Uterus (tissue), 2 donors: ENCODE measurements at regions not wholly inside any gene's neighbourhood (a gene's known extent, or its start where the extent isn't known, plus 50 kb on each side); places are given as distances from the start of the nearest gene placed in this dataset.
"Not testable (repeated sequence)": the region's sequence is repeated elsewhere in the genome, so short reads cannot be mapped to it uniquely, and the experiment has no call there.

Experiments
- POLR2A ChIP-seq, 2 donors: fragments of 450-650 bp; IDR thresholded peaks; one replicate each; pipeline ENCODE4 v1.6.1; 2016; ENCODE audit warnings: antibody characterized with exemption in 2 of 2, mild to moderate bottlenecking in 1 of 2, moderate library complexity in 1 of 2
- TF ChIP-seq, protein P1 (sequence below), 4 experiments: fragments of 200-600 bp in 2 of 4; fragments of 450-650 bp in 2 of 4; sonication (generic) in 2 of 4; IDR thresholded peaks; one replicate each; pipeline ENCODE4 v1.5.1; 2016 to 2019; ENCODE audit warnings: antibody characterized with exemption in 4 of 4, mild to moderate bottlenecking in 2 of 4, moderate library complexity in 1 of 4

DNA sequence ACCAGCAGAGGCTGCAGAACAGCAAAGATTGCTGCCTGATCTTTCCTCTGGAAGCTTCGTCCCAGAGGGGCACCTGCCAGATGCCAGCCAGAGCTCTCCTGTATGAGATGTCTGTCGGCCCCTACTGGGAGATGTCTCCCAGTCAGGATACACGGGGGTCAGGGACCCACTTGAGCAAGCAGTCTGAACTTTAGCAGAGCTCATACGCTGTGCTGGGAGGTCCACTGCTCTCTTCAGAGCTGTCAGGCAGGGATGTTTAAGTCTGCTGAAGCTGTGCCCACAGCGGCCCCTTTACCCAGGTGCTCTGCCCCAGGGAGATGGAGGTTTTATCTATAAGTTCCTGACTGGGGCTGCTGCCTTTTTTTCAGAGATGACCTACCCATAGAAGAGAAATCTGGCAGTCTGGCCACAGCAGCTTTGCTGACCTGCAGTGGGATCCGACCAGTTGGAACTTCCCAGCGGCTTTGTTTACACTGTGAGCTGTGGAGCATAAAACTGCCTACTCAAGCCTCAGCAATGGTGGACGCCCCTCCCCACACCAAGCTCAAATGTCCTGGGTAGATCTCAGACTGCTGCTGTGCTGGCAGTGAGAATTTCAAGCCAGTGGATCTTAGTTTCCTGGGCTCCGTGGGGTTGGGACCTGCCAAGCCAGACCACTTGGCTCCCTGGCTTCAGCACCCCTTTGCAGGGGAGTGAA is 613.9 kb downstream of the HTR1B start:
- TF ChIP-seq POLR2A (IDR thresholded peaks at IDR 0.05): not testable (repeated sequence)
- TF ChIP-seq, protein P1, sequence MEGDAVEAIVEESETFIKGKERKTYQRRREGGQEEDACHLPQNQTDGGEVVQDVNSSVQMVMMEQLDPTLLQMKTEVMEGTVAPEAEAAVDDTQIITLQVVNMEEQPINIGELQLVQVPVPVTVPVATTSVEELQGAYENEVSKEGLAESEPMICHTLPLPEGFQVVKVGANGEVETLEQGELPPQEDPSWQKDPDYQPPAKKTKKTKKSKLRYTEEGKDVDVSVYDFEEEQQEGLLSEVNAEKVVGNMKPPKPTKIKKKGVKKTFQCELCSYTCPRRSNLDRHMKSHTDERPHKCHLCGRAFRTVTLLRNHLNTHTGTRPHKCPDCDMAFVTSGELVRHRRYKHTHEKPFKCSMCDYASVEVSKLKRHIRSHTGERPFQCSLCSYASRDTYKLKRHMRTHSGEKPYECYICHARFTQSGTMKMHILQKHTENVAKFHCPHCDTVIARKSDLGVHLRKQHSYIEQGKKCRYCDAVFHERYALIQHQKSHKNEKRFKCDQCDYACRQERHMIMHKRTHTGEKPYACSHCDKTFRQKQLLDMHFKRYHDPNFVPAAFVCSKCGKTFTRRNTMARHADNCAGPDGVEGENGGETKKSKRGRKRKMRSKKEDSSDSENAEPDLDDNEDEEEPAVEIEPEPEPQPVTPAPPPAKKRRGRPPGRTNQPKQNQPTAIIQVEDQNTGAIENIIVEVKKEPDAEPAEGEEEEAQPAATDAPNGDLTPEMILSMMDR (IDR thresholded peaks at IDR 0.05): not testable (repeated sequence)
